Large intestine (tissue), 3 donors: ENCODE measurements at regions not wholly inside any gene's neighbourhood (a gene's known extent, or its start where the extent isn't known, plus 50 kb on each side); places are given as distances from the start of the nearest gene placed in this dataset.

ENCODE experiments used
- DNase-seq, 2 donors: peaks; one replicate each; pipeline versions ENCODE4 v3.0.0 to v3.0.0-alpha.2; 2013
- H3K27ac ChIP-seq: one replicate; pipeline ENCODE4 v1.5.1; 2013; ENCODE audit warnings: low read length
- H3K27me3 ChIP-seq: 2 replicates; pipeline ENCODE4 v1.6.1; 2013; ENCODE audit warnings: low read length; ENCODE audit not compliant: control insufficient read depth, insufficient read depth
- H3K36me3 ChIP-seq: 2 replicates; pipeline ENCODE4 v1.6.1; 2013; ENCODE audit warnings: low read length; ENCODE audit not compliant: control insufficient read depth, insufficient read depth
- H3K4me1 ChIP-seq: one replicate; pipeline ENCODE4 v1.6.1; 2013; ENCODE audit warnings: low read length; ENCODE audit not compliant: control insufficient read depth, insufficient read depth
- H3K4me3 ChIP-seq: one replicate; pipeline ENCODE4 v1.5.1; 2013; ENCODE audit warnings: low read length
- H3K9me3 ChIP-seq: one replicate; pipeline ENCODE4 v1.6.1; 2013; ENCODE audit warnings: mild to moderate bottlenecking, low read depth, low read length, moderate library complexity; ENCODE audit not compliant: control insufficient read depth
- WGBS: methylation state at CpG from one replicate; pipeline ENCODE4 v1.1.5; 2013; ENCODE audit warnings: low lambda C conversion rate; ENCODE audit not compliant: insufficient coverage; 5-methylcytosine and 5-hydroxymethylcytosine counted together

DNA sequence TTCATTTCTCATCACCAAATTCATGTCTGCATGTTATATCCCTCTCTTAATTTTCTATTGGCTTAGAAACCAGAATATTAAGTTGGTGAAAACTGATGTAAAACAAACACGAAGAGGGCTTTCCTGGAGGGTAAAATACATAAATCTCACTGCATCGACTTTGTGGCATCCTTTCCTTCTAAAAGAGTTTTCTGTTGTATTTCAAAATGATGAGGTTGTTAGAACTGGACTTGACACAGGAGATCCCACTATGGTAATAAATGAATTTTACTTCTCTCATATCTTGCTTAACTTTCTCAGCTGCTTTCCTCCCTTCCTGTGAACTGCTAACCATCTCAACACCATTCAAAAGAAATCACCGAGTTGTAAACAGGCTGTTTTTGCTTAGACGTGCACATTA lies 162.0 kb upstream of the TRPC7 start:
- no peaks in the 10 kb centered on the region for H3K4me1 ChIP-seq
- no peak overlapping the region for H3K27ac ChIP-seq
- H3K27me3 ChIP-seq = no peaks in the 10 kb centered on the region
- DNase-seq = no peak
- no peaks in the 10 kb centered on the region for H3K9me3 ChIP-seq
- H3K4me3 ChIP-seq = no peak overlapping the region
- H3K36me3 ChIP-seq = no peaks in the 10 kb centered on the region
- 100% methylated on average over 2 of the region's 4 CpGs for WGBS

DNA sequence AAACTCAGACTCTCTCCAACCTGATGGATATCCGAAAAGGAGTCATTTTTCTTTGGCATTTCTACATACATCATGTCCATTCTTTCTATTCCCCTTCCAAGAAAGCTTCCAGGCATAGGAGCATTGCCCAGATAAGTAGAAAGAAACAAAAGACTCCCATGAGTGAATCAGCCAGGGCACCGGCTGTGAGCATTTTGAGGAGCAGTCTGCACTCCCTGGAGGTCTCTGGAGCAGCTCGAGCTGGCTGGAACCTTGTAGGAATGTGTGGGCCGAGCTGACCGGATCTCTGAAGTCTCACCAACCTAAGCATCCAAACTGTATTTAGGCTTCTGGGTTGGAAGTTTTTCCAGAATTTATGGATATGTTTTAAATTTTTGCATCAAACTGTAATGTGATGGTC lies 161.4 kb upstream of the TRPC7 start:
- DNase-seq = no peak
- Histone ChIP-seq H3K9me3 (no peaks in the 10 kb centered on the region), H3K4me3 (no peak overlapping the region), H3K27me3 (no peaks in the 10 kb centered on the region), H3K4me1 (no peaks in the 10 kb centered on the region), H3K36me3 (no peaks in the 10 kb centered on the region), H3K27ac (no peak overlapping the region)
- WGBS = 67% methylated on average over 1 of the region's 5 CpGs

GRCh38 chr5:136526021-136526420 lies 160.7 kb upstream of the TRPC7 start:
- Histone ChIP-seq H3K27me3 (no peaks in the 10 kb centered on the region), H3K4me1 (no peaks in the 10 kb centered on the region), H3K9me3 (no peaks in the 10 kb centered on the region), H3K27ac (no peak overlapping the region), H3K4me3 (no peak overlapping the region), H3K36me3 (no peaks in the 10 kb centered on the region)
- DNase-seq = no peak
- WGBS = no CpG with 5 or more reads among the region's 4 CpGs

GRCh38 chr5:136525597-136525996 lies 160.3 kb upstream of the TRPC7 start:
- no CpG with 5 or more reads among the region's 2 CpGs for WGBS
- Histone ChIP-seq H3K9me3 (no peaks in the 10 kb centered on the region), H3K36me3 (no peaks in the 10 kb centered on the region), H3K4me1 (no peaks in the 10 kb centered on the region), H3K27me3 (no peaks in the 10 kb centered on the region), H3K4me3 (no peak overlapping the region), H3K27ac (no peak overlapping the region)
- DNase-seq = no peak

GRCh38 chr5:136522217-136522956 lies 157.0 kb upstream of the TRPC7 start:
- WGBS = no CpG with 5 or more reads among the region's 3 CpGs
- no peak for DNase-seq
- Histone ChIP-seq H3K4me3 (no peak overlapping the region), H3K36me3 (no peaks in the 10 kb centered on the region), H3K27me3 (no peaks in the 10 kb centered on the region), H3K4me1 (no peaks in the 10 kb centered on the region), H3K9me3 (no peaks in the 10 kb centered on the region), H3K27ac (no peak overlapping the region)

DNA sequence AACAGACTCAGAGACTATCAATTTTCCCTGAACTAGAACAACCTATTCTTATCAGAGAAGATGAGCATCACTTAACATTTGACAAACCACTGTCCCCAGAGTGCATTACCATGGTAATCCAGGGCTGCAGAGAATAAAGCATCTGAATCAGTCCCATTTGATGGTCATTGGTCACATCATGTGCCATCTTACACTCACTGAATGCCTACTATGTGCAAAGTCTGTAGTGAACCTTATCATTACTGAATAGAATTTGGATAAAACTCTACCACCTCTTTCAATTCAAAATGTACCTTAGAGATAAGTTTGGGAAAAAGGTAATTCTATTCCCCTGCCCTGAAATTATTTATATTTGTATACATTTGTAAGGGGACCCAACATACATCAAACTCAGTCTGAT lies 156.4 kb upstream of the TRPC7 start:
- Histone ChIP-seq H3K9me3 (no peaks in the 10 kb centered on the region), H3K27me3 (no peaks in the 10 kb centered on the region), H3K4me3 (no peak overlapping the region), H3K4me1 (no peaks in the 10 kb centered on the region), H3K36me3 (no peaks in the 10 kb centered on the region), H3K27ac (no peak overlapping the region)
- no peak for DNase-seq

DNA sequence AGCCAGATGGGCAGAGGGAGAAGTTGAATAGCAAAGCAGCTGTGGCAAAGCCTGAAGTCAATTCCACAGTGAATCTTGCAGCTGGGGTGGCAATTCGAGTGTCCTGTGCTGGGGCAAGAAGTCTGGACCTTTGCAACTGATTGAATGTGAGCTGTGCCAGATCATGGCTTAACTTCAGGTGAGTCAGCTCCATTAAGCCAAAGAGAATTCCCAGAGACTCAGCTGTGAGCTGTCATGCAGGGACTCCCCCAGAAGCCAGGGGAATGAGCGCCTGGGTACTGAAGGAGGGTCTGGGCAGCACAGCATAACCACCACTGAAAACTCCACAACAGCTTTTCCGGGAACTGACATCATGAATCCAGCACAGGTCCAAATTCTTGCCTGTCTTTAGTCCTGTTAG lies 153.5 kb upstream of the TRPC7 start:
- WGBS = no CpG with 5 or more reads among the region's 3 CpGs
- Histone ChIP-seq H3K27ac (no peak overlapping the region), H3K27me3 (no peaks in the 10 kb centered on the region), H3K4me3 (no peak overlapping the region), H3K4me1 (no peaks in the 10 kb centered on the region), H3K36me3 (no peaks in the 10 kb centered on the region), H3K9me3 (no peaks in the 10 kb centered on the region)
- no peak for DNase-seq

GRCh38 chr5:136518174-136518573 lies 152.8 kb upstream of the TRPC7 start:
- no peak overlapping the region for H3K4me3 ChIP-seq
- H3K27ac ChIP-seq = no peak overlapping the region
- no peaks in the 10 kb centered on the region for H3K4me1 ChIP-seq
- H3K36me3 ChIP-seq = no peaks in the 10 kb centered on the region
- H3K27me3 ChIP-seq = no peaks in the 10 kb centered on the region
- H3K9me3 ChIP-seq = no peaks in the 10 kb centered on the region
- no CpG with 5 or more reads among the region's 1 CpG for WGBS
- DNase-seq = no peak

DNA sequence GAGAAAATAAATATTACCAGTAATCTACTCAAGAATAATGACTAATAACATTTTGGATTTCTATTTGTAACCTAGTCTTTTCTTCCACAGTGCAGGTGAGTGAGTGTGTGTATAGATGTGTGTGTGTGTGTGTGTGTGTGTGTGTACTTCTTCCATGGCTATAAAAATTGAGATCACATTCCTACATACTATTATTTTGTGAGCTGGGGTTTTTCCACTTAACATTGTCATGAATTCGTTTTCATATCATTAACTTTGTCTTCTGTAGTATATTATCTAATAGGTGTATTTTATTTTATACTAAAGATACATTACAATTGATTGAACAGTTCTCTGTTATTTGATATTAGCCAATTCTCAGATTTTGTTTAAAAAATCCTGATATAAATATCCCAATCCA lies 152.4 kb upstream of the TRPC7 start:
- H3K9me3 ChIP-seq = no peaks in the 10 kb centered on the region
- no peak overlapping the region for H3K4me3 ChIP-seq
- H3K36me3 ChIP-seq = no peaks in the 10 kb centered on the region
- WGBS = no CpG with 5 or more reads among the region's 1 CpG
- DNase-seq = no peak
- H3K4me1 ChIP-seq = no peaks in the 10 kb centered on the region
- no peak overlapping the region for H3K27ac ChIP-seq
- H3K27me3 ChIP-seq = no peaks in the 10 kb centered on the region

DNA sequence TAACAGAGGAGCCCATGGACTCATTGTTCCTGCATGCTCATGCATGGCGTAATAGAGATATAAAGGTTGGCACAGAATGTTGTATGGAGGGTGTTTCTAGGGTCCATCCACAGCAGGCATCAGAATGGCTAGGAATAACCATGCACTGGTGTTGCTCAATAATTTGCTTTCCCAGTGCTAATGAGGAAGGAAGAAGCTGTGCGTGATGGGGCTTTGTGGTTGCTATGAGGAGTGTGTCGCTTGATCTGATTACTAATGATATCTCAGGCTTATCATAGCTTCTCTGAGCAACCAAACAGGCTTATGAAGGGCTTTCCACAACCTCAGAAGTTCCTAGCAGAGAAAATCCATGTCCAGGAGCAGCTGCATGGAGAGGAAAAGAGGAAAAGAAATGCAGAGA lies 151.3 kb upstream of the TRPC7 start:
- Histone ChIP-seq H3K9me3 (no peaks in the 10 kb centered on the region), H3K27me3 (no peaks in the 10 kb centered on the region), H3K27ac (no peak overlapping the region), H3K4me1 (no peaks in the 10 kb centered on the region), H3K4me3 (no peak overlapping the region), H3K36me3 (no peaks in the 10 kb centered on the region)
- no peak for DNase-seq
- no CpG with 5 or more reads among the region's 3 CpGs for WGBS

DNA sequence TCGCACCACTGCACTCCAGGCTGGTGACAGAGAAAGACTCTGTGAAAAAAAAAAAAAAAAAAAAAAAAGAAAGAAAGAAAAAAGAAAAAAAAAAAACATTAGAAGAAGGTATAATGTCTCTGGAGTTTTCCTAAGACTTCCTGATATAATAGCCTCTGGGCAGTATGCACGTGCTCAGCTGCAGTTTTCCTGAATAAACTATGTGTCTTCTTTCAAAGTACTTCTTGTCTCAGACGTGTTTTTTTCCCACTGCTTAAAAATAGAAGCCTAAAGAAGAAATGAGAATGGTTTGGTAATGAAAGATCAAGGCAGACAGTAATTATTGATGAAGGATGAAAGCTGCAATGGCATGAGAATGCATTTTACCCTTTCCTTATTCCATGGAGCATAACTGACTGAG lies 148.1 kb upstream of the TRPC7 start:
- DNase-seq = no peak
- Histone ChIP-seq H3K4me3 (no peak overlapping the region), H3K36me3 (no peaks in the 10 kb centered on the region), H3K27me3 (no peaks in the 10 kb centered on the region), H3K9me3 (no peaks in the 10 kb centered on the region), H3K27ac (no peak overlapping the region), H3K4me1 (no peaks in the 10 kb centered on the region)
- 90% methylated on average over 2 of the region's 3 CpGs for WGBS
